ENCODE measurements at regions not wholly inside any gene's neighbourhood (a gene's known extent, or its start where the extent isn't known, plus 50 kb on each side); places are given as distances from the start of the nearest gene placed in this dataset.

DNA sequence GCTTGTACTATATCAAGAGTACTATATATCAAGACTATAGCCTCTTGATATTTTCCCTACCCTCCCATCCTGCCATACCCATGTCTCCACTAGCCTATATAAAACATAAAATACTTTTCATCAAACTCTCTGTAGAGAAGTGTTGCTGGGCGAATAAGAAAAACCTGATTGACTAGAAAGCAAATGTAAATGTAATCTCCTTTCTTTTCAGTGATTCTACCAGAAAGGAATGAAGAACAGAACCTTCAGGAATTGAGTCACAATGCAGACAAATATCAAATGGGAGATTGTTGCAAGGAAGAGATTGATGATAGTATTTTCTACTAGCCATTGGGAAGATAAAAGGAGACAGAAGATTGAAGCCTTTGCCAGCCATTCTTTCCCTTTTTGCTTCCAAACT lies 89.2 kb downstream of the KCNRG start:
- DNase-seq: no peak

DNA sequence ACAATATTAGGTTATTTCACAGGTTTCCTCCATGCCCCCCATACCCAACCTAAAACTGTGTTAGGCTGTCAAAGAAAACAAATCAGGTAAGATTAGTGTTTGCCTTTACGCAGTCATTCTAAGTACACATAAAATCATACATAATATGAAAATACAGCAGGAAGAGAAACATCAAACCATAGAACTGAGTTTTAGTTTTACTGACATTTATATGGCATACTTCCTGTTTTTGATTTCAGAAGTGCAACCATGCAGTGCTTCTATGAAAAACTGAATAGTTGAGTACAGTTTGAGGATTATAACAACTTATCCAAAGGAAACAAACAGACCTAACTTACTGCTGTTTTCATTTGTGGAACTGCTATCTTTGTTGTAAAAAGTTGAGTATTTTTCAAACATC lies 91.3 kb downstream of the KCNRG start:
- peak; percentile 19 for DNase-seq

DNA sequence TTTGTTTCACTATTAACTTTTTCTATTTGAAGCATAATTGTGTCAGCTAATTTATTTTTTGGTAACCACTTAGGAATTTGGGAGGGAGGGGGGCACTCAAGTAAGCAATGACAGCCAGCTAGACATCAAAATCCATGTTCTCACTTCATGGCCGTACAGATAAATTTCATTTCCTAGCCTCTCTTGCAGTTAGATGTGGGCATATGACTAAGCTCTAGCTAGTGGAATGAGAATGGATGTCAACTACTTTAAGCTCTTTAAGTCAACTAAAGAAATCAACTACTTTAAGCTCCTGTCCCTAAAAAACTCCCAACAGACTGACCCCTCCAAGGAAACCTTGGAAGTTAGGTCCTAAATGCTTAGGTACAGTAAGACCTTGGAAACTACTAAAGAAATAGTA lies 92.0 kb downstream of the KCNRG start:
- no peak for DNase-seq

DNA sequence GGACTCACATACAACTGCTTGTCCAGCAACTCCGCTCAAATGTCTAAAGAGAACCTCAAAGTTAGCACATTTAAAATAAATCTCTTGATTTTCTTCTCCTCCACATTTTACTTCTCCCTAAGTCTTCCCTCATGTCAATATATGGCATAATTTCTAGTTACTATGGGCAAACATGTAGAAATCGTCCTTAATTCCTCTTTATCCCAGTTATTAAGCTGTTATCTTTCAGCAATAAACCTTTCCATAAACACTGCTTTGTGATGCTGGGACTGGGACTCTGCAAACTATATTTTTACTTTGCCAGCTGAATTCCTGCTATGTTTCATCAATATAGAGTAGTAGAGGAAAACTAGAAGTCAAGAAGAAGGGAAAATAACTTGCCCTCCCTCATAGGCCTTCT lies 99.7 kb downstream of the KCNRG start:
- DNase-seq: no peak

DNA sequence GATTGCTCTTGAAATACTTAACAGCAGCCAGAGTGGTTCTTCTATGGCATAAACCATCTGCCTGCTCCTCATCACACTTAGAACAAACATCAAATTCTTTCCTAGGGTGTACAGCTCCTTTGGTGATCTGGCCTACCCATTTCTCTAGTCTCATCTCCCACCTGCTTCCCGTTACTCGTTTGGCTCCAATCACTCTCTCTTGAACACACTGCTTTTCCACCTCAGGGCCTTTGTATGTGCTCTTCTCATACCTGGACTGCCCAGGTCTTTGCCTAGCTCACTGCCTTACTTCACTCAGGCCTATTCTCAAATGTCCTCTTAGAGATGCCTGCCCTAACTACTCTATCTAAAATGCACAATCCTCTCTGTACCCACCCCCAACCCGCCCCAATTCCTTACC lies 100.5 kb downstream of the KCNRG start:
- no peak for DNase-seq

DNA sequence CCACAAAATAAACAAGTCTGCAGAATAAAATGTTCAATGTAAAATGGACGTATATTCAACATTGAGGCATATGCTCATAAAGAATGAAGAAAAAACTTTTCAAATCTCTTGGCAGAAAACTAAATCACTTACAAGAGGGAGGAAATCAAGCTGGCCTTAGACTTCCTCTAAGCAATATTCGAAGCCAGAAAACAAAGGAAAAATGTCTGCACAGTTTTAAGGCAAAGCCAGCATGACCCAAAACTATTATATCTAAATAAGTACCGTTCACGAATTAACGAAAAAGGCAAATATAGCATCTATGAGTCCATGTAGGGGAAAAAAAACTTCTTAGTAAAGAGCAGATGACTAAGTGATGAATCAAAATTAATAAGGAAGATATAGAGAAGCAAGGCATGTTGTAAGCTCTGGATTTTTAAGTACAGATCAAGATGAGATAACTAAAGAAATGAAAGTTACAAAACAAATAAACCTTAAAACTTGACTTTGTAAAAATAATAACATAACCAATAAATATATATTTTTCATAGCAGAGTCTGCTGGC lies 101.3 kb downstream of the KCNRG start:
- DNase-seq: no peak

DNA sequence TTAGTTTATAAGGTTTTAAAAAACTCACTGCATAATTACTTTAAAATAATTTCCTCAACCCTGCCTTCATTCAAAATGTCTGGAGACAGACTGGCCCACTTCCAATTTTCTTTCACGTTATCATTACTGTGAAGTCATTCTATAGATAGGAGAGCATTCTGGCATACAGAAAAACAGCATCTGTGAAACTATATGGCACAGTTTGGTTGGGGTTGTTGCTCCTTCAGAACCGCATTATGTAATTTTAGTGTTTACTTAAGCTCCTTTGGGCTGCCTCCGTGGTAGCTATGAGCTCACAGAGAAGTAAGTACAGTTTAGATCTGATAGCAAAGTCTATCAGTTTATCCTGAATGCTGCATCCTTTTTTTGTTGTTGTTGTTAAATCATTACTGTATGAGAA lies 104.3 kb downstream of the KCNRG start:
- DNase-seq: no peak

DNA sequence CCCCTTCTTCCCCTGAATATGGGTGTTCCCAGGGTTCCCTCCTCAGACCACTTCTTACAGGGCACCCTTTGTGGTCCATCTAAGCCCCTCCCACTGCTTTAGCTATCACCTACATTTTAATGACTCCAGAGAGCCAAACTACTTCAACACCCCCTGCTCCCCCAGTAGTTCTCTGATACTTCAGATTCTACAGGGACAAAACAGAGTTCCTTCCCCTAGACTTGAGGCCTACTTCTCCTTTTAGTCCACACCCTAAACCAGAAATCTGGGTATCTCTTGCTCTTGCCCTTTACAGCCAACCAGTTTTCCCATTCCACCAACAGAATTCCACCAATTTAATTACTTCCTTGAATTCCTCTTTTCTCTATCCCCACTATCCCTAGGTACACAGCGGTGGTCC lies 107.2 kb downstream of the KCNRG start:
- DNase-seq: no peak

DNA sequence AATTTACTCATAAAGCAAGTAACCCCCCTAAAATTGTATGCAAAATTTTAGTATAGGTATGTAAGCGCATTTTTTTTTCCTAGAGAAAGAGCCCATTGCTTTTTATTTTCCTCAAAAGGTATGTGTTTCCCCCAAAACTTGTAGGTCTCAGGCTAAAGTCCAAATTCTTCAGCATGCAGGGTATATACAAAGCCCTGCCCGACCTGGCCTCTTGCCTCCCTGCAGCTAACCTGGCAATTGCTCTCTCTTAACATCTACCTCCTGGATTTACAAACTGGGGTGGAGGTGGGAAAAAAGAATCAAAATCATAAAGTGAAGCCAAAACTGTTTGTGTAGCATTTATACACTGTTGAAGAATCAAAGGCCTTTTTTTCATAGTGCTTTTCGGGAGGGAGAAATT lies 107.8 kb downstream of the KCNRG start:
- no peak for DNase-seq

DNA sequence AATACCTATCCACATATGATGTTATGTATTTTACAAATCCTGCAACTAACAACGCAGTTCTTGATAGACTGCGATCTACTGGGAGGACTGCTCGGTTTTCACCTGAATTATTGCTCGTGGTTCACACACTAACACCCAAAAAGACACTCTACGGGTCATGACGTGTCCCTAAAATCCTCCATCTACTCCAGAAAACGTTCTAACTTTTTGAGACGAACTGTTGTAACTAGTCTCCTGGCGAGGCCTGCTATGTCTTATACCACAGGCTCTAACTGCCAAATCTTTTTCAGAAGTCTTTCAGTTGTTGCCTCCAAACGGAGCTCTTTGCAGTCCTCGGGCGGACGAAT lies 108.2 kb downstream of the KCNRG start:
- no peak for DNase-seq

DNA sequence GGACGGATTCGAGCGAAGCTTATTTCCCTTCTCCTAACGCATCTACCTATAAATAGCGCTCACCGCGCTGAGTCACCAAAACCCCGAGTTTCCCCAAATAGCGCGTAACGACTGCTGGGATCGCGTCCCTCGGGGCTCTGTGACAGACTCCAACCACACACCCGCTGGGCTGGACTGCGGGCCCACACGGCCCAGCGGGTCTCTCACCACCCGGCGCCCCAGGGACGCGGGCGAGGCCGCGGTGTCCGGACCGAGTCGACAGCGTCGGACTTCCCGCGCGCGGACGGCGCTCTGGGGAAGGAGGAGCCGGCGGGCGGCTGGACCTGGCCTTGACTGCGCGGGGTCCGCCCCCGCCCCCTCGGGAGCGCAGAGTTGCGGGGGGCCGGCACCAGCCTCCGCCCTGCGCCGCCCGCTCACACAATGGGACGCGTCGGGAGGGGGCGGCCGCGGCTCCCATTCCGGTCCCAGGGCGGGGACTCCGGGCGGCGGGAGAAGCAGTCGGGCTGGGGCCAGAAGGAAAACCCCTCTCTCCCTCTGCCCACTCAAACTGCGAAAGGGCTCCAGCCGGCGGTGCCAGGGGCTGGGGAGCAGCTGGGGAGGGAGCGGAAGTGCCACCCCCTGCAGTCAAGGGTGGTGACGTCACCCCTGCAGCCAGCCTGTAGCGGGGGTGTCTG lies 108.8 kb downstream of the KCNRG start:
- DNase-seq: peak; percentile 94

DNA sequence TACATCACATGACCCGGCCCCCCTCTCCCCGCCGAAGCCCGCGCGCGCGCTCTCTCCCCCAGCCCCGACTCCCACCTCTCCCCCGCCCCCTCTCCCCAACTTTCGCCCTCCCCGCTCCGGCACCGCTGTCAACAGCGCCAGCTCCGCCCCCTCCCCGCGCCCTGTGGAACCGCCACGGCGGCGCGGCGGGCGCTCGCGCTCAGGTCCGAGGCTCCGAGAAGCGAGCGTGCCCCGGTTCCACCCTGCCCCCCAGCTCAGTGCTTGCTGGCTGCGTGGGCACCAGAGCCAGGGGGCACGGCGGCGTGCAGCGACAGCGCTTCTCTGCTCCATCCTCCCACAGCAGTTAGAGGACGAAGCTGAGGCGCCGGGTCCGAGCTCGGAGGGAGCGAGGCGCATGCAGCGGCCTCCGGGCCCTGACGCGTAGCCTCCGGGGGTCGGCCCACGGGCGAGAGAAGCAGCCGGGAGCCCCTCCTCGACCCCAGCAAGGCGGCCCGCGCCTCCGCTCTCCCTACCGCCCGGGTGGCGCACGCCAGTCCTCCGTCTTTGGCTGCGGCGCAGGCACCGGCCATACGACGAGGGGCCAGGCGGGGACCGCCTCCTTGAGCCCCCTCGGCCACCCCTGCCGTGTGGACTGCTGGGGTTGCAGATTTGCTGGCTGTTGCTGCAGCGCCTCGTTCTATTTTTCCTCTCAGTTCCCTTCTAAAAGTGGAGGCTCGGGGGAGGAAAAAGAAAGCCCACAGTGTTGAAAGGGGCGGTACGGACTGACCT lies 109.5 kb downstream of the KCNRG start:
- no peak for DNase-seq

DNA sequence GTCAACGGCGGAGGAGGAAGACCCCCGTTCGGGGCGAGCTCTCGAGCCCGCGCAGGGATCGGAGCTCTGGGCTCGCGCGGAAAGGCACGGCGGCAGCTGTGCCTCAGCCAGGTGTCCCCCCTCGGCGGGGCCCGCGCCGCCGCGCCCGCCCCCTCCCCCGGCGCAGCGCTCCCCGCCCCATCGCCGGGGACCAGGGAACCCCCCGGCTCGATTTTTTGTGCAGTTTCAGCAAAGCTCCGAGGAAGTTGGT lies 110.0 kb downstream of the KCNRG start:
- DNase-seq: no peak

DNA sequence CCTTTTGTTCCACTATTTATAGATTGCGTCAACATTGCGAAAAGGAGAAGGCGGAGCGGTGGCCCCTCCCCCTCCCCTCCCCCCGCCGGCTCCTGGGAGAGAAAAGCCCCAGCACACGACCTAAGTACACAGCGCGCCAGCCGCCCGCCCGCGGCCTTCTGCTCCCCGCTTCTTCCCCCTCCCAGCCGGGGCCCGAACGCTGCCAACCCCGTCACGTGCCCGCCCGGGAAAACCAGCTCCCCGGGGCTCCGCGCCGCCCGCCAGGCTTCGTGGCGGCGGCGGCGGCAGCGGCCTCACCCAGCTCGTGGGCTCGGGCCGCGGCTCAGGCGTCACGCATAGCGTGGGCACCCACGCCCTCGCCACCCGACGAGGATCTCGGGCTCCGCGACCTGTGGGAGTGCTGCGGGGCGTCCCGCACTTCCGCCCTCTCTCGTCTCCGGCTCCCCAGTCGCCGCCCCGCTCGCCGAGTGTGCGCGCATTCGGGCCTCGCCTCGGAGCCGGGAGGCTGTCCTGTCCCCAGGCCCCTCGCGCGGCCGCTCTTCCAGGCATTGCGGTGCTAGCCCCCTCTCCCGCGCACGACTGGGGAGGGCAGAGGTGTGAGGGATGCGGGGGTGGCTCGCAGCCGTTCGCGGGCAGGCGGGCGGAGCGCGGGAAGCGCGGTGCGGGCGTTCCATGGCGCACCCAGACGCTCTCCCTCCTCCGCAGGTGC lies 110.5 kb downstream of the KCNRG start:
- peak; percentile 77 for DNase-seq

DNA sequence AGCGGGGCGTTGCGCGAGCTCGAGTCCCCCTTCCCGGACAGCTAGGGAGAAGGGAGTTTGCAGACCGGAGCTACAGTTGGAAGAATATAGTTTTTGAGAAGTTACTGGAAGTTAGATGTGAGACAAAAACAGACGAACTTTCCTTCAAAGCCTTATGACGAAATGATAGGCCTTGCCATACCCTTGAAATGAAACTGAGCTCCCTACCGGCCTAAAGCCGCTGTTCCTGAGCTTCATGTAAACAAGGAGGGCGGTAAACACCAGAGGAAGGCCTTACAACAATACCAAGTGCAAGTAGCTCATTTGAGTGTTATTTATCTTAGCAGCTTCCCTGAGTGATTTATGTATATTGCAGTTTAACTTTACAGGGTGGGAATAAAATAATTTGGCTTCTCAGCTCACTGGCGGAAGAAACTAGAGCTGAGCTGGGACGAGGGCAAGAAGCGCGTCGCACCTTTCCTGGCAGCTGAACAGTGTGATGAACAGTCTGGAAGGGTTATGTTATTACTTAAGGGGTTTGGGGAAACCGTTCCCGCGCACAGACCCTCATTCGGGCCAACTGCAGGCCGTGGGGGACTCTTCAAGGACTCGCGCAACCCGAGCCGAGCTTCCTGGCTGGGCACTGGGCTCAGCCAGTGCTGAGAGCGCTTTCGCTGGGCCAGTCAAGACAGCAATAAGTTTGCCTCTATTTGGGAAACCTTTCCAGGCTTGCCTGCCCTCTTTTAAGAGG lies 111.2 kb downstream of the KCNRG start:
- peak; percentile 20 for DNase-seq

DNA sequence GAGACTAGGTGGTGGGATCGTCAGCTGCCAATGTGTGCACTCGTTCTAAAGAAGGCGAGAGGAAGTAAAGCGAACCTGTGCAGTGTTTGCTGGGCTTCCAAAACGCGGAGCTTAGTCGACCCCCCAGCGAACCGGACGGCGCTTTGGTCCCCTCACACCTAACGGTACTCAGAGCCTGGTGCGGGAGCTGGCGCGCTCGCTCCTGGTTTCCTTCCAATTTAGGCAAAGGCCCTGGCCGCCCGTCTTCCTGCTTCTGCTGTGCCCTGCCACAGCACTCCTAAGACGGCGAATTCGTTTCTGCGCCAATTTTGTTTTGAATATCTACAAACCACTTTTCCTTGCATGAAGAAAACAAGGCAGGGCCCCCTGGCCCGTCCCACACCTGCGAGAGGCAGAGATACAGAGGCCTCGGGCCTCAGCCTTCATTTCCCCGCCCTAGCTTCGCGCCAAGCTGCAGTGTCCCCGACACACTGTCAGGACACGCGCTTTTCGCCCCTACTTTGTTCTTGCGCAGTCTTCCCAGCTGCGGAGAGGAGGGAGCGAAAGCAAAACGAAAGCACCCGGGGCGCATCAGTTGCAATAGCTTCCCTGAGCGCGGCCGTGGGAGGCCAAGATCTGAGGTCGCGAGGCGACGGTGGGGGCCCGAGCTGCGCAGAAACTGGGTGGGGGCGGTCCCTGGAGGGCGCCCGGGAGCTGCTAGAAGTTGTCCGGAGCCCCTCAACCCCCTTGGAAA lies 111.9 kb downstream of the KCNRG start:
- peak; percentile 39 for DNase-seq

DNA sequence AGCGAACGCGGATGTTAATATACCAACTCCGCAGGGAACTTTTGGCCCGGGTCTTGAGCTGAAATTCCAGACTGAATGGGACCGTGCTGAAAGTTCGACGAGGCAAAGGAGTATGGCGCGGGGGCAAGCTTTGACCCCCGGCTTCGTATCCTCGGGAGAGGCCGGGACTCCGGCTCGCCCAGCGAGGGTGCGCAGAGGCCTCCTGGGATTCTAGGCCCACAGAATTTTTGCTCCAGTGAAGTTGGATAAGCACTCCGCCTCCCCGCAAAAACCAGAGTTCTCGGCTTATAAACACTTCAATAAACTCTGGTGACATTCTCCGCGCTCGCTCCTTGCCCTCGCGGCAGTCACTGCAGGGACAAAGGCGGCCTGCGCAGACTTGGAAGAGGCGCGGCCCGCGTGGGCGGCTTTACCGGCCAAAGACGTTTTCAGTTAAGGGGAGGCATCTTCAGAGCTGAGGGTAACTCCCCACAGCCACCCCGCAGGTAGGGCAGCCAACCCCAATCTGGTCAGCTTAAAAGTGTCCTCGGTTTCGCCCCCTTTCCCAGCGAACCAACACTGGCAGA lies 112.6 kb downstream of the KCNRG start:
- no peak for DNase-seq

DNA sequence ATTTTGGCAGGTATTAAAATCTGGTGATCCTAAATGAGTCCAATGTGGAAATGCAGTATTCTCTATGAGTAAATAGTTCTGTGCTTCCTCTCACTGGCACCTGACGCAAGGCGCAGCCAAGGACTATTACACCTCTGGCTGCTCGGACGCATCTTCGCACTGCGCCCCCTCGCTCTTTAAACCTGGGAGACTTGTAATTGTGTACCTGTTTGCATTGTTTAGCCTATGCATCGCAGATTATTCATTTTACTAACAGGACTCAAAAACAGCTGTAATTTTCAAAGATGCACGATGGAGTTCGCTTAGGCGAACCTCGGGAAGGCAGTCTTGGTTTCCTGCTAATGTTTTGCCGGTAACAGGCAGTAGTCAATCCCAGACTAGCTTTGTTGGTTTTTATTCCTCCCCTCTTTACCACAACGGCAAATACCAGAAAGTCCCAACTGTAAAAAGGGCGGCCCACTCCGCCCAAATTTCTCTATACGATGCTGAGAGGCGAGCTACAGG lies 113.2 kb downstream of the KCNRG start:
- DNase-seq: peak; percentile 78

DNA sequence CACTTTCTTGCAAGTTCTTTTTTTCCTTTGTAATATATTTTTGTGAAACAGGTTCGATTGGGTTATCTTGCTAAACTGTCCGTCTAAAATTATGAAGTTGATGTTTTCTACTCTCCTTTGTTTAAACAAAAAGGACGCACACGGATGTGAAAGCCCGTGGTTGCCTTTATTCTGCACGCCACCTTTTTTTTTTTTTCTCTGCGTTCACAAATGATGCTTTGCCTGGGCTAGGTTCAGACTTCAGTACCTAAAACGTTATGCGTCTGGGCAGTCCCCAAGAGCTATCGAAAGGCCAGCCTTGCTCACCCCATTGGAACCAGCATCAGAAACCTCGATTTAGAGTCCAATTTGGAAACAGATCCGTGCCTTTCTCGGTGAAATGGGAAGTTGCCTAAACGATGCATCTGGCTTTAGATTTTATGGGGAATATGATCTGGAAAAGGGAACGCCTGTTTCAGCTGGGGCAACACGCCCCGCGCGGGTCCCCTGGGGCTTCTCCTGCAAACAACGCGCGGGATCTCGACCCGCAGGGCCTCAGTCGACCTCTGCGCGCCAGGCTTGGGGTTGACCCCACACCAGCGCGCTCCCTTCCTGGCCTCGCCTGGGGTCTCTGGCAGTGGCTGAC lies 113.9 kb downstream of the KCNRG start:
- peak; percentile 31 for DNase-seq

DNA sequence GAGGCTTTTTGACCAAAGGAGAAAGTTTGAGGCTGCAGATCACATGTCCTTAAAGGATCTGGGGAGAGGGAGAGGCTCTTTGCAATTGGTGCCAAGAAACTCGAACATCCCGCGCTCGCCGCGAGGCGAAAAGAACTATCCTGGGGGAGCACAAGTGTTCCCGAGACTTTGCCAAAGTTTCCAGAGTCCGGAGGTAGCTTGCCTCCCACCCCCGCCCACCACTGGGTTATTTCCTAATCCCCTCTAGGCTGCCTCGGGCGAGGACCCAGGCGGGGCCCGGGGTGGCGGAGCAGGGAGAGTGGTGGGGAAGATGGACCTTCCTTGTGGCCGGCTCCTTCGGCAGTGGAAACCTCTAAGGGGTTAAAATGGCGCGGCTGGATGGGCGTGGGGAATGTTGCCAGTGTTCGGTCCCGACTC lies 114.5 kb downstream of the KCNRG start:
- DNase-seq: no peak

DNA sequence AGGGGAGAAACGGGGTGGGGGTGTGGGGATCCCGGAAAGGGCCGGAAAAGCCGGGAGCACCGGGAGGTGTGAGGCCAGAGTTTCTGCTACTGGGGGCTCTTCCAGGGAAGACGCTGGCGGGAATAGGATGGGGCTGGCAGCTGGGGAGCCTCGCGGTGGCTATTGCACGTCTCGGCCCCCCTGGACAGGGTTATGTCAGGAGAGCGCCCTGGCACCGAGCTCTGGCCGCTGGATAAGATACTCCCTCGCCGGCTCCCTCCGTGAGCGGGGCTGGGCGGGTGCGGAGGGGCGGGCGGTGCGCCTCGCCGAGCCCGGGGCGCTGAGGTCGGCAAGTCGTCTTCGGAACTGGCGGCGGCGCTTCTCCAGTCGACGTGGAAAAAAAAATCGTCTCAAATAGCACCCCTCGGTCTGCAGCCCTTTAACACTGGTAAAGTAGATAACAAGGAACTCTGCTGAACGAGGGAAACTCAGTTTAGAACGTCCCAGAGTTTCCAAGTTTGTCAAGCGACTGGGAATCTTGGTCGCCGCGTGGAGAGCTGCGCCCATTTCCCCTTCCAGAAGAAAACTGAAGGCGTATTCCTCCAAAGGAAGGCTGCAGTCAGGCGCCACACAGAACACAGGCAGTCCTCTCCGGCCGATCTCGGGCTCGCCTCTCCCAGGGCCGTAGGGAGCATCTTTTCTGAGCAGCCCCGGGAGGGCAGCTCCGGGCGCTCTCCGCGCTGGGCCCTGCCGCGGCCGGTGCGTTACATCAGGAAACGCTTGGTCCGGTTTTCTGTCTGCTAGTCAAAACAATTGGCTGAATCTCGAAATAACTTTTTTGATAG lies 115.1 kb downstream of the KCNRG start:
- DNase-seq: peak; percentile 15
